Liver (tissue), 8 donors: ENCODE measurements at regions not wholly inside any gene's neighbourhood (a gene's known extent, or its start where the extent isn't known, plus 50 kb on each side); places are given as distances from the start of the nearest gene placed in this dataset.

Experiments
- DNase-seq: peaks from one replicate; pipeline ENCODE4 v3.0.0-alpha.2; 2017; ENCODE audit warnings: low spot score
- H3K27ac ChIP-seq, 2 donors: one replicate each; pipeline ENCODE4 v1.7.0; 2013; ENCODE audit warnings: inconsistent platforms in 2 of 2, low read length in 2 of 2, control low read depth in 1 of 2, low read depth in 1 of 2, mild to moderate bottlenecking in 1 of 2
- H3K27me3 ChIP-seq, 4 donors: one replicate each; pipeline versions ENCODE4 v1.6.1 to v1.7.0; 2013; ENCODE audit warnings: low read length in 3 of 4, inconsistent platforms in 1 of 4, mild to moderate bottlenecking in 1 of 4, moderate library complexity in 1 of 4; ENCODE audit not compliant: control insufficient read depth in 4 of 4, insufficient read depth in 4 of 4
- H3K36me3 ChIP-seq, 4 donors: one replicate each; pipeline versions ENCODE4 v1.6.1 to v1.7.0; 2013; ENCODE audit warnings: low read length in 3 of 4, mild to moderate bottlenecking in 3 of 4, low read depth in 1 of 4, moderate library complexity in 1 of 4; ENCODE audit not compliant: control insufficient read depth in 4 of 4, insufficient read depth in 3 of 4
- H3K4me1 ChIP-seq, 4 donors: one replicate each; pipeline versions ENCODE4 v1.6.1 to v1.7.0; 2013; ENCODE audit warnings: low read length in 3 of 4, mild to moderate bottlenecking in 3 of 4, moderate library complexity in 1 of 4; ENCODE audit not compliant: control insufficient read depth in 4 of 4, insufficient read depth in 4 of 4
- H3K4me3 ChIP-seq, 3 donors: one replicate each; pipeline versions ENCODE4 v1.6.1 to v1.7.0; 2013; ENCODE audit warnings: low read length in 3 of 3, control low read depth in 1 of 3, low read depth in 1 of 3, mild to moderate bottlenecking in 1 of 3
- H3K9ac ChIP-seq, 2 donors: one replicate each; pipeline ENCODE4 v1.7.0; 2013; ENCODE audit warnings: low read length in 2 of 2, mild to moderate bottlenecking in 2 of 2, moderate library complexity in 2 of 2, control low read depth in 1 of 2, low read depth in 1 of 2
- H3K9me3 ChIP-seq, 4 donors: one replicate each; pipeline versions ENCODE4 v1.6.1 to v1.7.0; 2013; ENCODE audit warnings: low read length in 3 of 4; ENCODE audit not compliant: control insufficient read depth in 4 of 4
- ATF3 ChIP-seq: IDR thresholded peaks from 2 replicates; pipeline ENCODE4 v1.6.1; 2016; ENCODE audit warnings: antibody characterized with exemption
- CTCF ChIP-seq: fragments of 150-350 bp; IDR thresholded peaks from 2 replicates; pipeline ENCODE4 v1.5.1; 2017; ENCODE audit warnings: improper control_type of control experiment, low read depth, low read length; ENCODE audit not compliant: missing input control
- EGR1 ChIP-seq, 2 donors: IDR thresholded peaks; 2 replicates each; pipeline ENCODE4 v1.6.1; 2016 to 2018; ENCODE audit warnings: antibody characterized with exemption in 2 of 2, low read depth in 2 of 2
- FOXA1 ChIP-seq: IDR thresholded peaks from 2 replicates; pipeline ENCODE4 v1.6.1; 2016; ENCODE audit warnings: antibody characterized with exemption
- FOXA2 ChIP-seq: IDR thresholded peaks from 2 replicates; pipeline ENCODE4 v1.6.1; 2016; ENCODE audit warnings: antibody characterized with exemption
- GABPA ChIP-seq, 2 donors: IDR thresholded peaks in 1 of 2; conservative IDR thresholded peaks in 1 of 2; 2 replicates each; pipeline ENCODE4 v1.6.1; 2016; ENCODE audit warnings: antibody characterized with exemption in 2 of 2, mild to moderate bottlenecking in 1 of 2, moderate library complexity in 1 of 2
- HNF4A ChIP-seq, 2 donors: conservative IDR thresholded peaks; 2 replicates each; pipeline ENCODE4 v1.6.1; 2016; ENCODE audit warnings: antibody characterized with exemption in 2 of 2, mild to moderate bottlenecking in 2 of 2
- HNF4G ChIP-seq: IDR thresholded peaks from 2 replicates; pipeline ENCODE4 v1.6.1; 2016; ENCODE audit warnings: antibody characterized with exemption
- JUND ChIP-seq, 2 donors: IDR thresholded peaks; 2 replicates each; pipeline ENCODE4 v1.6.1; 2016; ENCODE audit warnings: antibody characterized with exemption in 2 of 2
- MAX ChIP-seq: IDR thresholded peaks from 2 replicates; pipeline ENCODE4 v1.6.1; 2016; ENCODE audit warnings: antibody characterized with exemption
- NR2F2 ChIP-seq: IDR thresholded peaks from 2 replicates; pipeline ENCODE4 v1.6.1; 2016; ENCODE audit warnings: antibody characterized with exemption
- RAD21 ChIP-seq, 2 donors: IDR thresholded peaks; 2 replicates each; pipeline ENCODE4 v1.6.1; 2016; ENCODE audit warnings: antibody characterized with exemption in 2 of 2, mild to moderate bottlenecking in 2 of 2
- REST ChIP-seq: IDR thresholded peaks from 2 replicates; pipeline ENCODE4 v1.6.1; 2016; ENCODE audit warnings: antibody characterized with exemption, mild to moderate bottlenecking
- RXRA ChIP-seq, 2 donors: IDR thresholded peaks; 2 replicates each; pipeline ENCODE4 v1.6.1; 2017 to 2018; ENCODE audit warnings: antibody characterized with exemption in 2 of 2, mild to moderate bottlenecking in 1 of 2
- SP1 ChIP-seq: IDR thresholded peaks from 2 replicates; pipeline ENCODE4 v1.6.1; 2018; ENCODE audit warnings: antibody characterized with exemption, mild to moderate bottlenecking
- TAF1 ChIP-seq: conservative IDR thresholded peaks from 2 replicates; pipeline ENCODE4 v1.6.1; 2016; ENCODE audit warnings: antibody characterized with exemption, mild to moderate bottlenecking
- YY1 ChIP-seq: IDR thresholded peaks from 2 replicates; pipeline ENCODE4 v1.6.1; 2016; ENCODE audit warnings: antibody characterized with exemption, mild to moderate bottlenecking
- ZBTB33 ChIP-seq: IDR thresholded peaks from 2 replicates; pipeline ENCODE4 v1.6.1; 2016; ENCODE audit warnings: antibody characterized with exemption
- WGBS: extraction: QIAGEN DNeasy Blood & Tissue Kit; methylation state at CpG from one replicate; pipeline ENCODE4 v1.1.7; 2013; 5-methylcytosine and 5-hydroxymethylcytosine counted together
- donor health status: healthy.
- donor health status: healthy.
- donor health status: healthy.
- donor health status: healthy.
- donor health status: healthy.

GRCh38 chr21:17050646-17051045, 462.2 kb upstream of the CXADR start:
- Histone ChIP-seq H3K27me3 (no peaks in the 10 kb centered on the region), H3K4me3 (no peak overlapping the region), H3K9ac (no peak overlapping the region), H3K4me1 (no peaks in the 10 kb centered on the region), H3K36me3 (no peaks in the 10 kb centered on the region), H3K9me3 (no peaks in the 10 kb centered on the region), H3K27ac (no peak overlapping the region)
- no peak for DNase-seq
- no peak for TF ChIP-seq HNF4A (conservative IDR thresholded peaks at IDR 0.05)
- no peak for TF ChIP-seq SP1
- 88% methylated on average over 2 of the region's 2 CpGs for WGBS

- Histone ChIP-seq H3K36me3 (no peaks in the 10 kb centered on the region), H3K4me3 (no peak overlapping the region), H3K9me3 (no peaks in the 10 kb centered on the region), H3K4me1 (no peaks in the 10 kb centered on the region), H3K27ac (no peak overlapping the region), H3K9ac (no peak overlapping the region), H3K27me3 (no peaks in the 10 kb centered on the region)
- TF ChIP-seq HNF4G (no peak), TAF1 (no peak), JUND (IDR thresholded peaks at IDR 0.05) (no peak), RXRA (IDR thresholded peaks at IDR 0.05) (no peak), EGR1 (IDR thresholded peaks at IDR 0.05; ENCODE audit: low read depth in 2 of 2) (no peak), MAX (no peak), CTCF (no peak), GABPA (IDR thresholded peaks at IDR 0.05 in 1 of 2, conservative IDR thresholded peaks at IDR 0.05 in 1 of 2) (no peak), ZBTB33 (no peak), SP1 (no peak), NR2F2 (no peak), RAD21 (IDR thresholded peaks at IDR 0.05) (no peak), FOXA1 (no peak), YY1 (no peak), HNF4A (conservative IDR thresholded peaks at IDR 0.05) (no peak), REST (no peak), FOXA2 (no peak), ATF3 (no peak)
- 71% methylated on average over 3 of the region's 3 CpGs for WGBS
- no peak for DNase-seq
Measured at GRCh38 chr21:17051054-17051453, 461.8 kb upstream of the CXADR start.
